BLaER1 treated with 17β-estradiol and CSF1 and Interleukin-3, amounts not matched to agents 10 nM and 100 nM (cell line): ENCODE measurements at regions not wholly inside any gene's neighbourhood (a gene's known extent, or its start where the extent isn't known, plus 50 kb on each side); places are given as distances from the start of the nearest gene placed in this dataset.

Experiments used
- H3K27ac ChIP-seq, 11 experiments: shearing (Covaris generic); formaldehyde crosslinking; 2 replicates each; pipeline ENCODE4 v1.8.1; 2022
- H3K27me3 ChIP-seq, 11 experiments: shearing (Covaris generic); formaldehyde crosslinking; 2 replicates each; pipeline ENCODE4 v1.8.1; 2022
- H3K36me3 ChIP-seq, 11 experiments: shearing (Covaris generic); formaldehyde crosslinking; 2 replicates each; pipeline ENCODE4 v1.8.1; 2022
- H3K4me1 ChIP-seq, 10 experiments: shearing (Covaris generic); formaldehyde crosslinking; 2 replicates each; pipeline ENCODE4 v1.8.1; 2022
- H3K4me2 ChIP-seq, 11 experiments: shearing (Covaris generic); formaldehyde crosslinking; 2 replicates each; pipeline ENCODE4 v1.8.1; 2022
- H3K4me3 ChIP-seq, 10 experiments: shearing (Covaris generic); formaldehyde crosslinking; 2 replicates each; pipeline ENCODE4 v1.8.1; 2022
- H3K9ac ChIP-seq, 11 experiments: shearing (Covaris generic); formaldehyde crosslinking; 2 replicates each; pipeline ENCODE4 v1.8.1; 2022
- H3K9me3 ChIP-seq, 11 experiments: shearing (Covaris generic); formaldehyde crosslinking; replicated peaks in 1 of 11; 2 replicates each; pipeline ENCODE4 v1.8.1; 2022
- H4K20me1 ChIP-seq, 11 experiments: shearing (Covaris generic); formaldehyde crosslinking; 2 replicates each; pipeline ENCODE4 v1.8.1; 2022
- Cebpa-rat ChIP-seq, 11 experiments: shearing (Covaris generic); IDR thresholded peaks; 2 replicates each; pipeline ENCODE4 v1.8.1; 2022

GRCh38 chr15:88315221-88315878 is 58.8 kb upstream of the NTRK3 start:
- no peak for TF ChIP-seq Cebpa-rat (IDR thresholded peaks at IDR 0.05)
- H3K27ac ChIP-seq: no peak overlapping the region
- H3K9me3 ChIP-seq: peaks cover 0 to 16% (median 9%) of the 10 kb centered on the region in 11 experiments; a peak in 10 of 22 replicates
- no peak overlapping the region for H3K9ac ChIP-seq
- no peaks in the 10 kb centered on the region for H3K36me3 ChIP-seq
- H4K20me1 ChIP-seq: no peaks in the 10 kb centered on the region
- H3K4me3 ChIP-seq: no peak overlapping the region
- no peaks in the 10 kb centered on the region for H3K4me1 ChIP-seq
- H3K4me2 ChIP-seq: no peak overlapping the region
- no peaks in the 10 kb centered on the region for H3K27me3 ChIP-seq

DNA sequence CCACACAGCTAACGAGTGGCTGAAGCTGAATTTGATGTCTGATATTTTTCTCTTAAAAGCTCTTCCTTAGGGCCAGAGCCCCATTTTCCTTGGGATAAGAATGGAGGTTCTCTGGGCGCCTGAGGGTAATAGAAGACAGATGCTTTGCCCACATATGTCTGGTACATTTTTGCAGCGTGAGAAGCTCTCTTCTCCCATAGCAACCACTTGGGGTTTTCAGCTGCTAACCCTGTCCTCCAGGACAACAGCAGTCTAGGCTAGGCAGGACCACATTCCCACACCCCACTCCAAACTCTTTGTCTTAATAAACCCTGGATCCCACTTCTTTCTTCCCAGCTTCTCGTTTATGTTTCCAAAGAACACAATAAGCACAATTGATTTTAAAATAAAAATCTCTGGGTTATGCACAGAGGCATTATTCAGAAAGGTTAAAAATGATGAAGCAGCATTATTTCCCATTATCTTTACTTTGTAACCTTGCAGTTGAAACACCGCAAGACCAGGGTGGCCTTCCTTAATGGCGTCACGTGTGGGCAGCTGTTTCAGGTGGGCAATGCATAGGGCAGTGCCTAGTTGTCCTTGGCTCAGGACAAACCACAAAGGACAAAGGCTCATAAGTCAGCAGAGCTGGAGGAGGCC is 56.5 kb upstream of the NTRK3 start:
- no peaks in the 10 kb centered on the region for H3K27me3 ChIP-seq
- H3K4me1 ChIP-seq: no peaks in the 10 kb centered on the region
- H4K20me1 ChIP-seq: no peaks in the 10 kb centered on the region
- no peak overlapping the region for H3K4me2 ChIP-seq
- H3K27ac ChIP-seq: no peak overlapping the region
- no peak overlapping the region for H3K4me3 ChIP-seq
- TF ChIP-seq Cebpa-rat (IDR thresholded peaks at IDR 0.05): no peak
- H3K36me3 ChIP-seq: no peaks in the 10 kb centered on the region
- H3K9ac ChIP-seq: no peak overlapping the region
- peaks cover 0 to 16% (median 9%) of the 10 kb centered on the region in 11 experiments; a peak in 10 of 22 replicates for H3K9me3 ChIP-seq

DNA sequence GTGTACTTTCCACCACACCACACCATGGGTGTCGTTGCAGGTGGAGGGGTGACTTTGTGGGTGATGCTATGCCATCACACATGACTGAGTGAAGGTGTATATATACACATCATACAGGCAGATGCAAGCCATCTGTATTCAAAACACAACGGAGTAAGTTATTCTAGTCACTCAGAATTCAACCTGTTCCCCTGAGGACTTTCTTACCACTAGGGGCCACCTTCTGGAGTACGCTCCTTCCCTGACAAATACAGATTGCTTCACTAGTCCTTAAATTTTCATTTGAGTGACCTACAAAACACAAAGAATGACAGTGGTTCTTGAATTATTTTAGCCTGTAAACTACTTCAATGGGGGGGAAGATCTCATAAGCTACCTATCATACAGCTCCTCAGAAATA is 52.8 kb upstream of the NTRK3 start:
- no peak overlapping the region for H3K9ac ChIP-seq
- H3K27me3 ChIP-seq: no peaks in the 10 kb centered on the region
- H4K20me1 ChIP-seq: no peaks in the 10 kb centered on the region
- H3K36me3 ChIP-seq: no peaks in the 10 kb centered on the region
- no peak overlapping the region for H3K27ac ChIP-seq
- TF ChIP-seq Cebpa-rat (IDR thresholded peaks at IDR 0.05): no peak
- H3K4me2 ChIP-seq: no peak overlapping the region
- H3K4me1 ChIP-seq: no peaks in the 10 kb centered on the region
- H3K4me3 ChIP-seq: no peak overlapping the region
- peaks cover 0 to 6% (median 3%) of the 10 kb centered on the region in 11 experiments; a peak in 10 of 22 replicates for H3K9me3 ChIP-seq

DNA sequence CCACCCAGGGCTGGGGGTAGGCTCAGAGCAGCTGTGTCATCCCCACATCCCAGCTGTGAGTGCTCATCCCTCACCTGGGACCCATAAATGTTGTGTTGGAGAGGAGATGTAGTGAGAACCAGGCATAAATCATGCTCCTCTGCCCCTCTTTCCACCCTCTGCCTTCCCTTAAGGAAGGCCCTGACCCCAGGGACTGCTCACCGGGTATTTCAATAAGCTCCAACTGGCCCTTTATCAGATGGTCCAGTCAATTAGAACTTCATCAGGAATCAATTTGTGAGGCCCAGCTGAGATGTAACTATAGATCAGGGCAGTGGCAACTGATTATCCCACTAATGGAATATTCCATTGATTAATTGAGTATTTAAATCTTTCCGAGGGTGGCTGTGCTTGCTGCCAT is 50.8 kb upstream of the NTRK3 start:
- H3K27me3 ChIP-seq: no peaks in the 10 kb centered on the region
- H3K4me3 ChIP-seq: no peak overlapping the region
- no peak overlapping the region for H3K27ac ChIP-seq
- no peaks in the 10 kb centered on the region for H3K36me3 ChIP-seq
- no peak overlapping the region for H3K9ac ChIP-seq
- H3K4me1 ChIP-seq: no peaks in the 10 kb centered on the region
- TF ChIP-seq Cebpa-rat (IDR thresholded peaks at IDR 0.05): no peak
- no peak overlapping the region for H3K4me2 ChIP-seq
- no peaks in the 10 kb centered on the region; a peak in 1 of 22 replicates for H4K20me1 ChIP-seq
- H3K9me3 ChIP-seq: no peaks in the 10 kb centered on the region
